ENCODE measurements at regions not wholly inside any gene's neighbourhood (a gene's known extent, or its start where the extent isn't known, plus 50 kb on each side); places are given as distances from the start of the nearest gene placed in this dataset.

DNA sequence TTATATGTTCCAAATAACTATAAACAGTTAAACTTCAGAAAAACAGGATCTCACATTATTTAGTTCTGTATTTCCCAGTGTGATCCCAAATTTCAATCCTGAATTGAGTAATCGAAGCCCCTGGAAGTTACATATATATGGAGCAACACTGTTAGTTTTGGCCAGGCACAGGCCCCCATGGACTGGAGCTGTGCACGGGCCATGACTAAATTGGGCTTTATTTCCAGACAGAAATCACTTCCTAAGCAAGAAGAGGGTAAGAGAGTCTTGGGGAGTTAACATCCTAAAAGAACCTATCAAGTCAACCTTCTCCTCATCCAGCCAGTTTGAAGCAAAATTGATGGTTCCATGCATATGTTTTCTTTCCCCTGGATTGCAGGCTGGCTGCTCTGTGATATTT lies 393.0 kb downstream of the TMEM167A start:
- no peak overlapping the region for H2AFZ ChIP-seq (ENCODE audit: low read depth, low read length)
- no peaks in the 10 kb centered on the region for H3K4me1 ChIP-seq (ENCODE audit: insufficient read depth, low read length)
- H3K36me3 ChIP-seq (ENCODE audit: insufficient read depth, low read length) = no peaks in the 10 kb centered on the region
- TF ChIP-seq, protein P1, sequence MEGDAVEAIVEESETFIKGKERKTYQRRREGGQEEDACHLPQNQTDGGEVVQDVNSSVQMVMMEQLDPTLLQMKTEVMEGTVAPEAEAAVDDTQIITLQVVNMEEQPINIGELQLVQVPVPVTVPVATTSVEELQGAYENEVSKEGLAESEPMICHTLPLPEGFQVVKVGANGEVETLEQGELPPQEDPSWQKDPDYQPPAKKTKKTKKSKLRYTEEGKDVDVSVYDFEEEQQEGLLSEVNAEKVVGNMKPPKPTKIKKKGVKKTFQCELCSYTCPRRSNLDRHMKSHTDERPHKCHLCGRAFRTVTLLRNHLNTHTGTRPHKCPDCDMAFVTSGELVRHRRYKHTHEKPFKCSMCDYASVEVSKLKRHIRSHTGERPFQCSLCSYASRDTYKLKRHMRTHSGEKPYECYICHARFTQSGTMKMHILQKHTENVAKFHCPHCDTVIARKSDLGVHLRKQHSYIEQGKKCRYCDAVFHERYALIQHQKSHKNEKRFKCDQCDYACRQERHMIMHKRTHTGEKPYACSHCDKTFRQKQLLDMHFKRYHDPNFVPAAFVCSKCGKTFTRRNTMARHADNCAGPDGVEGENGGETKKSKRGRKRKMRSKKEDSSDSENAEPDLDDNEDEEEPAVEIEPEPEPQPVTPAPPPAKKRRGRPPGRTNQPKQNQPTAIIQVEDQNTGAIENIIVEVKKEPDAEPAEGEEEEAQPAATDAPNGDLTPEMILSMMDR (IDR thresholded peaks at IDR 0.05; ENCODE audit: insufficient read depth, low read depth, low read length) = no peak
- TF ChIP-seq EZH2 (IDR thresholded peaks at IDR 0.05; ENCODE audit: insufficient read depth, low read length) = no peak
- no peak overlapping the region for H3K9ac ChIP-seq (ENCODE audit: low read length)
- FAIRE-seq = no peak
- DNase-seq (ENCODE audit: low read depth) = no peak
- H3K9me3 Mint-ChIP-seq (ENCODE audit: unreplicated experiment) = no peaks in the 10 kb centered on the region
- no peak overlapping the region for H3K4me3 Mint-ChIP-seq (ENCODE audit: unreplicated experiment)
- H3K27ac ChIP-seq (ENCODE audit: low read depth, low read length) = no peak overlapping the region
- no peaks in the 10 kb centered on the region for H3K36me3 Mint-ChIP-seq (ENCODE audit: low read depth, unreplicated experiment)
- no peaks in the 10 kb centered on the region for H4K20me1 ChIP-seq (ENCODE audit: insufficient read depth, low read length)
- no peak overlapping the region for H3K27ac Mint-ChIP-seq (ENCODE audit: unreplicated experiment)
- H3K79me2 ChIP-seq (ENCODE audit: insufficient read depth, low read length) = no peaks in the 10 kb centered on the region
- H3K4me3 ChIP-seq (ENCODE audit: insufficient read depth, low read depth, low read length) = no peak overlapping the region
- no peaks in the 10 kb centered on the region for H3K9me3 ChIP-seq (ENCODE audit: insufficient read depth, low read depth, low read length)
- H3K4me2 ChIP-seq (ENCODE audit: low read length) = no peak overlapping the region
- H3K27me3 ChIP-seq (ENCODE audit: insufficient read depth, low read length) = no peaks in the 10 kb centered on the region
- no peaks in the 10 kb centered on the region for H3K4me1 Mint-ChIP-seq (ENCODE audit: low read depth, unreplicated experiment)
- no peaks in the 10 kb centered on the region for H3K27me3 Mint-ChIP-seq (ENCODE audit: low read depth, unreplicated experiment)

DNA sequence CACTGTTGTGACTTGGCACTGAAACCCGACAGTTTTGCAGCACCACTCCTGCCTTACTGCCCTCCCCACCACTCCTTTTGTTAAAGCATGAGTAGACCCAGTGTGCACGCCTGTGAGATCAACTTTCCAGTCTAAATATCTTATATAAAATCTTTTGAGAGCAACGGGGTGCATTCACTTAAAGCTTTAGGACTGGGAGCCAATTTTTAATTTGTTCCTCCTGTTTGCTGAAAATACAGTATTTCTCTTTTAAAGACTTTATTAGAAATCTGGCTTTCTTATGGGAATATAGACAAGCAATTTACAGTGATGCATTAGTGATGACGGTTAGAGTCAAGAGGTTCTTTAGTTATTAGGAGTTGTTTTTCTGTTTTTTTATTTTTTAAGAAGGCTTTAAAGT lies 397.5 kb downstream of the TMEM167A start:
- H3K4me3 Mint-ChIP-seq (ENCODE audit: unreplicated experiment) = no peak overlapping the region
- no peaks in the 10 kb centered on the region for H3K36me3 Mint-ChIP-seq (ENCODE audit: low read depth, unreplicated experiment)
- Histone ChIP-seq H2AFZ (ENCODE audit: low read depth, low read length) (no peak overlapping the region), H3K9ac (ENCODE audit: low read length) (no peak overlapping the region), H4K20me1 (ENCODE audit: insufficient read depth, low read length) (no peaks in the 10 kb centered on the region), H3K4me2 (ENCODE audit: low read length) (no peak overlapping the region), H3K9me3 (ENCODE audit: insufficient read depth, low read depth, low read length) (no peaks in the 10 kb centered on the region), H3K79me2 (ENCODE audit: insufficient read depth, low read length) (no peaks in the 10 kb centered on the region), H3K4me1 (ENCODE audit: insufficient read depth, low read length) (no peaks in the 10 kb centered on the region), H3K36me3 (ENCODE audit: insufficient read depth, low read length) (no peaks in the 10 kb centered on the region), H3K27ac (ENCODE audit: low read depth, low read length) (no peak overlapping the region), H3K27me3 (ENCODE audit: insufficient read depth, low read length) (no peaks in the 10 kb centered on the region), H3K4me3 (ENCODE audit: insufficient read depth, low read depth, low read length) (no peak overlapping the region)
- no peak overlapping the region for H3K27ac Mint-ChIP-seq (ENCODE audit: unreplicated experiment)
- no peaks in the 10 kb centered on the region for H3K27me3 Mint-ChIP-seq (ENCODE audit: low read depth, unreplicated experiment)
- H3K4me1 Mint-ChIP-seq (ENCODE audit: low read depth, unreplicated experiment) = peaks cover 3% of the 10 kb centered on the region
- DNase-seq (ENCODE audit: low read depth) (no peak), FAIRE-seq (no peak)
- no peaks in the 10 kb centered on the region for H3K9me3 Mint-ChIP-seq (ENCODE audit: unreplicated experiment)
- TF ChIP-seq, protein P1 (IDR thresholded peaks at IDR 0.05; ENCODE audit: insufficient read depth, low read depth, low read length) = no peak
- TF ChIP-seq EZH2 (IDR thresholded peaks at IDR 0.05; ENCODE audit: insufficient read depth, low read length) = no peak

DNA sequence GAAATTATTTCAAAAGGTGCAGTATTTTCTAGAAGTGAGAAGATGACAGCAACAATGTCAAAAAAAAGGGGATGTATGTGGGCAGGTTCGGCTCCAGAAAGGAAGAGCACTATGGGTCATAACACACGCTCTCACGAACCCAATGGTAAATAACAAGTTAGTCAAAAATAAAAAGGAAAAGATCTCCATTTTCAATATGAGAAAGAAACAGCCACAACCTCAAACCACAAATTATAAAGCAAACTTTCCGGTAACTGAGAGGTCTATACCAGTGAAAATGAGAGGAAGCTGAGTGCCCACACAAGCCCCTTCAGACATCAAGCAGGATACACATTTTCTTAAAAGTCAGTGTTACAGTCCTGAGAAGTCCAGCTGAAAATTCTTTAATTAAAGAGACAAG lies 398.5 kb upstream of the RPS23 start:
- no peaks in the 10 kb centered on the region for H3K27me3 ChIP-seq (ENCODE audit: insufficient read depth, low read length)
- H2AFZ ChIP-seq (ENCODE audit: low read depth, low read length) = no peak overlapping the region
- no peak overlapping the region for H3K4me3 ChIP-seq (ENCODE audit: insufficient read depth, low read depth, low read length)
- no peaks in the 10 kb centered on the region for H3K36me3 Mint-ChIP-seq (ENCODE audit: low read depth, unreplicated experiment)
- H3K27me3 Mint-ChIP-seq (ENCODE audit: low read depth, unreplicated experiment) = no peaks in the 10 kb centered on the region
- no peaks in the 10 kb centered on the region for H3K4me1 ChIP-seq (ENCODE audit: insufficient read depth, low read length)
- H4K20me1 ChIP-seq (ENCODE audit: insufficient read depth, low read length) = no peaks in the 10 kb centered on the region
- no peaks in the 10 kb centered on the region for H3K36me3 ChIP-seq (ENCODE audit: insufficient read depth, low read length)
- H3K4me2 ChIP-seq (ENCODE audit: low read length) = no peak overlapping the region
- H3K9me3 ChIP-seq (ENCODE audit: insufficient read depth, low read depth, low read length) = no peaks in the 10 kb centered on the region
- TF ChIP-seq EZH2 (IDR thresholded peaks at IDR 0.05; ENCODE audit: insufficient read depth, low read length) = no peak
- TF ChIP-seq, protein P1 (IDR thresholded peaks at IDR 0.05; ENCODE audit: insufficient read depth, low read depth, low read length) = no peak
- H3K4me1 Mint-ChIP-seq (ENCODE audit: low read depth, unreplicated experiment) = peaks cover 3% of the 10 kb centered on the region
- no peaks in the 10 kb centered on the region for H3K79me2 ChIP-seq (ENCODE audit: insufficient read depth, low read length)
- DNase-seq (ENCODE audit: low read depth) = no peak
- H3K9me3 Mint-ChIP-seq (ENCODE audit: unreplicated experiment) = no peaks in the 10 kb centered on the region
- H3K4me3 Mint-ChIP-seq (ENCODE audit: unreplicated experiment) = no peak overlapping the region
- no peak overlapping the region for H3K27ac Mint-ChIP-seq (ENCODE audit: unreplicated experiment)
- no peak overlapping the region for H3K27ac ChIP-seq (ENCODE audit: low read depth, low read length)
- no peak for FAIRE-seq
- no peak overlapping the region for H3K9ac ChIP-seq (ENCODE audit: low read length)
